H9 (cell line): ENCODE measurements at regions not wholly inside any gene's neighbourhood (a gene's known extent, or its start where the extent isn't known, plus 50 kb on each side); places are given as distances from the start of the nearest gene placed in this dataset.

Experiments
- DNase-seq: peaks from one replicate; pipeline ENCODE4 v3.0.0-alpha.2; 2017
- H2AFZ ChIP-seq: one replicate; pipeline ENCODE4 v1.6.1; 2013; ENCODE audit warnings: mild to moderate bottlenecking, low read length, control low read depth, moderate library complexity
- H2AK5ac ChIP-seq: 2 replicates; pipeline ENCODE4 v1.6.1; 2013; ENCODE audit warnings: low read length, control low read depth, mixed read lengths; ENCODE audit not compliant: insufficient read length
- H2BK120ac ChIP-seq: one replicate; pipeline ENCODE4 v1.6.1; 2013; ENCODE audit warnings: low read depth, mild to moderate bottlenecking, low read length, control low read depth, inconsistent platforms; ENCODE audit not compliant: poor library complexity, severe bottlenecking
- H2BK12ac ChIP-seq: 2 replicates; pipeline ENCODE4 v1.6.1; 2013; ENCODE audit warnings: low read length, control low read depth, mixed read lengths, low read depth; ENCODE audit not compliant: insufficient read length
- H2BK15ac ChIP-seq: 2 replicates; pipeline ENCODE4 v1.6.1; 2013; ENCODE audit warnings: low read depth, low read length, control low read depth
- H2BK20ac ChIP-seq: one replicate; pipeline ENCODE4 v1.6.1; 2013; ENCODE audit warnings: low read depth, mild to moderate bottlenecking, low read length, control low read depth, inconsistent platforms; ENCODE audit not compliant: poor library complexity, severe bottlenecking
- H2BK5ac ChIP-seq: 2 replicates; pipeline ENCODE4 v1.6.1; 2013; ENCODE audit warnings: low read length, control low read depth, mixed read lengths; ENCODE audit not compliant: insufficient read length
- H3K14ac ChIP-seq: 2 replicates; pipeline ENCODE4 v1.6.1; 2013; ENCODE audit warnings: low read length, control low read depth; ENCODE audit not compliant: insufficient read depth
- H3K18ac ChIP-seq: 2 replicates; pipeline ENCODE4 v1.6.1; 2013; ENCODE audit warnings: low read depth, mild to moderate bottlenecking, mixed read lengths, low read length, control low read depth; ENCODE audit not compliant: insufficient read length
- H3K23ac ChIP-seq: 2 replicates; pipeline ENCODE4 v1.6.1; 2013; ENCODE audit warnings: low read length, control low read depth, mixed read lengths, low read depth; ENCODE audit not compliant: insufficient read length
- H3K23me2 ChIP-seq: 2 replicates; pipeline ENCODE4 v1.6.1; 2013; ENCODE audit warnings: low read depth, mild to moderate bottlenecking, mixed read lengths, low read length, control low read depth; ENCODE audit not compliant: insufficient read length, poor library complexity, severe bottlenecking
- H3K27ac ChIP-seq: 2 replicates; pipeline ENCODE4 v1.5.1; 2013; ENCODE audit warnings: low read length, control low read depth, mixed read lengths, low read depth; ENCODE audit not compliant: insufficient read length
- H3K27me3 ChIP-seq: 2 replicates; pipeline ENCODE4 v1.6.1; 2013; ENCODE audit warnings: low read length, control low read depth, inconsistent platforms; ENCODE audit not compliant: insufficient read depth
- H3K4ac ChIP-seq: 2 replicates; pipeline ENCODE4 v1.6.1; 2013; ENCODE audit warnings: low read depth, mild to moderate bottlenecking, control low read depth, inconsistent platforms, low read length, moderate library complexity
- H3K4me1 ChIP-seq: 2 replicates; pipeline ENCODE4 v1.6.1; 2013; ENCODE audit warnings: low read length, control low read depth, inconsistent platforms; ENCODE audit not compliant: insufficient read depth
- H3K4me2 ChIP-seq: 2 replicates; pipeline ENCODE4 v1.6.1; 2013; ENCODE audit warnings: low read length, control low read depth, mixed read lengths; ENCODE audit not compliant: insufficient read length, insufficient read depth
- H3K56ac ChIP-seq: 2 replicates; pipeline ENCODE4 v1.6.1; 2013; ENCODE audit warnings: low read depth, mild to moderate bottlenecking, mixed read lengths, low read length, control low read depth; ENCODE audit not compliant: insufficient read length
- H3K79me1 ChIP-seq: 2 replicates; pipeline ENCODE4 v1.6.1; 2013; ENCODE audit warnings: low read depth, mild to moderate bottlenecking, moderate library complexity, low read length, control low read depth, inconsistent platforms; ENCODE audit not compliant: insufficient read depth, poor library complexity, severe bottlenecking
- H3K79me2 ChIP-seq: 2 replicates; pipeline ENCODE4 v1.6.1; 2013; ENCODE audit warnings: low read length, control low read depth, inconsistent platforms; ENCODE audit not compliant: insufficient read depth
- H3K9ac ChIP-seq: 2 replicates; pipeline ENCODE4 v1.6.1; 2013; ENCODE audit warnings: low read length, control low read depth, mixed read lengths; ENCODE audit not compliant: insufficient read length; ENCODE audit errors: extremely low read depth
- H3K9me3 ChIP-seq: one replicate; pipeline ENCODE4 v1.6.1; 2013; ENCODE audit warnings: low read depth, low read length, inconsistent platforms; ENCODE audit not compliant: control insufficient read depth
- H3T11ph ChIP-seq: one replicate; pipeline ENCODE4 v1.6.1; 2013; ENCODE audit warnings: mild to moderate bottlenecking, low read length, control low read depth, inconsistent platforms
- H4K20me1 ChIP-seq: one replicate; pipeline ENCODE4 v1.6.1; 2013; ENCODE audit not compliant: control insufficient read depth, insufficient read length, insufficient read depth
- H4K5ac ChIP-seq: 2 replicates; pipeline ENCODE4 v1.6.1; 2013; ENCODE audit warnings: low read depth, mild to moderate bottlenecking, mixed read lengths, low read length, control low read depth; ENCODE audit not compliant: insufficient read length
- H4K8ac ChIP-seq: replicated peaks from 2 replicates; pipeline ENCODE4 v1.6.1; 2013; ENCODE audit warnings: low read length, control low read depth, mixed read lengths, low read depth; ENCODE audit not compliant: insufficient read length
- H4K91ac ChIP-seq: 2 replicates; pipeline ENCODE4 v1.6.1; 2013; ENCODE audit warnings: low read depth, mild to moderate bottlenecking, moderate library complexity, mixed read lengths, low read length, control low read depth; ENCODE audit not compliant: insufficient read length
- H3K27ac Mint-ChIP-seq, 3 experiments: 2 replicates in 2 of 3; 3 replicates in 1 of 3; pipeline ENCODE4 v1.8.0; 2020 to 2021; ENCODE audit warnings: mixed read lengths in 3 of 3, mild to moderate bottlenecking in 1 of 3, moderate library complexity in 1 of 3
- H3K27me3 Mint-ChIP-seq: 2 replicates; pipeline ENCODE4 v1.8.0; 2021; ENCODE audit warnings: low read depth, mild to moderate bottlenecking, moderate library complexity, mixed read lengths
- H3K36me3 Mint-ChIP-seq, 3 experiments: 2 replicates in 2 of 3; 3 replicates in 1 of 3; pipeline ENCODE4 v1.8.0; 2020 to 2021; ENCODE audit warnings: low read depth in 3 of 3, mixed read lengths in 3 of 3; ENCODE audit not compliant: insufficient read depth in 1 of 3
- H3K4me1 Mint-ChIP-seq, 2 experiments: 2 replicates each; pipeline ENCODE4 v1.8.0; 2020; ENCODE audit warnings: mixed read lengths in 2 of 2
- H3K4me3 Mint-ChIP-seq, 2 experiments: 2 replicates in 1 of 2; 3 replicates in 1 of 2; pipeline ENCODE4 v1.8.0; 2020 to 2021; ENCODE audit warnings: mild to moderate bottlenecking in 2 of 2, mixed read lengths in 2 of 2, moderate library complexity in 1 of 2
- H3K9me3 Mint-ChIP-seq, 2 experiments: 2 replicates in 1 of 2; 3 replicates in 1 of 2; pipeline ENCODE4 v1.8.0; 2020; ENCODE audit warnings: mild to moderate bottlenecking in 2 of 2, mixed read lengths in 2 of 2, moderate library complexity in 1 of 2
- CTCF ChIP-seq: fragments of 200-600 bp; sonication (generic); conservative IDR thresholded peaks from 3 replicates; pipeline ENCODE4 v1.8.0; 2021; ENCODE audit warnings: antibody characterized with exemption, mild to moderate bottlenecking
- WGBS: extraction: QIAGEN DNeasy Blood & Tissue Kit; methylation state at CpG from one replicate; pipeline ENCODE4 v1.1.7; 2013; ENCODE audit warnings: missing lambda C conversion rate, low lambda C conversion rate, mixed read lengths; ENCODE audit not compliant: insufficient read length; ENCODE audit errors: extremely low coverage; 5-methylcytosine and 5-hydroxymethylcytosine counted together

GRCh38 chr7:131090188-131090587 is 237.5 kb upstream of the MKLN1 start:
- no peaks in the 10 kb centered on the region; a peak in 1 of 5 replicates for H3K9me3 Mint-ChIP-seq
- H3K18ac ChIP-seq: no peak overlapping the region
- peak overlapping the region; percentile 22 to 66; a peak in 3 of 5 replicates for H3K4me3 Mint-ChIP-seq
- no peak overlapping the region for H2BK5ac ChIP-seq
- TF ChIP-seq CTCF: no peak
- no peaks in the 10 kb centered on the region for H3K79me1 ChIP-seq
- H4K8ac ChIP-seq: no peak overlapping the region
- H3K4me2 ChIP-seq: peak overlapping the region; percentile 8
- no peak overlapping the region for H2BK12ac ChIP-seq
- no peak overlapping the region for H2BK20ac ChIP-seq
- H3K27ac ChIP-seq: peak overlapping the region; percentile 93
- H3K23me2 ChIP-seq: no peaks in the 10 kb centered on the region
- no peak overlapping the region for H2BK15ac ChIP-seq
- H4K20me1 ChIP-seq: no peaks in the 10 kb centered on the region
- H3K56ac ChIP-seq: no peak overlapping the region
- H3K9me3 ChIP-seq: no peaks in the 10 kb centered on the region
- no peak overlapping the region for H3K9ac ChIP-seq
- peaks cover 39 to 43% of the 10 kb centered on the region in 2 experiments for H3K4me1 Mint-ChIP-seq
- H3K4ac ChIP-seq: no peak overlapping the region
- no peak overlapping the region for H2AFZ ChIP-seq
- peaks cover 3 to 5% (median 4%) of the 10 kb centered on the region in 3 experiments; a peak in 6 of 7 replicates for H3K36me3 Mint-ChIP-seq
- H3K79me2 ChIP-seq: peaks cover 2% of the 10 kb centered on the region; the same call in 1 of the 2 replicates
- peak overlapping the region; percentile 93 to 99 (median 98); a peak in 4 of 7 replicates for H3K27ac Mint-ChIP-seq
- no peak overlapping the region for H4K91ac ChIP-seq
- H3K27me3 Mint-ChIP-seq: no peaks in the 10 kb centered on the region
- no CpG with 5 or more reads among the region's 2 CpGs for WGBS
- no peak overlapping the region for H3T11ph ChIP-seq
- no peak overlapping the region for H4K5ac ChIP-seq
- no peaks in the 10 kb centered on the region for H3K27me3 ChIP-seq
- H2AK5ac ChIP-seq: no peak overlapping the region
- peaks cover 17% of the 10 kb centered on the region; the same call in 1 of the 2 replicates for H3K4me1 ChIP-seq
- no peak overlapping the region for H3K23ac ChIP-seq
- no peak overlapping the region for H3K14ac ChIP-seq
- DNase-seq: no peak
- no peak overlapping the region for H2BK120ac ChIP-seq
